ENCODE measurements at regions not wholly inside any gene's neighbourhood (a gene's known extent, or its start where the extent isn't known, plus 50 kb on each side); places are given as distances from the start of the nearest gene placed in this dataset.

DNA sequence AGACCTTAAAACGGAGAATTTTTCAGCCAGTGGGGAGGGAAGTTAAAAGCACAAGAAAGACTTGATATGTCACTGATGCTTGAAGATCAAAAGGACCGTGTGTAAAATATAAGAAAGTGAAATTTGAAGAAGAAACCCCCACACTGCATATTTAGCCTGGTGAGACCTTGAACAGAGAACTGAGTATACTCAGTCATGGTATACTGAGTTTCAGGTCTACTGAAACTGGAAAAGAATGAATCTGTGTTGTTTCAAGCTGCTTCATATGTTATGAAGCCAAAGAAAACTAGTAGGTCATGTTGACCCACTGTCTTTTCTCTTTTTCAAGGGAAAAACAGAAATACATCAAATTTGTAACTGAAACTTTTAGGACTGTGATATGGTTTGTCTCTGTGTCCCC, 443.8 kb upstream of the GJE1 start:
- DNase-seq (ENCODE audit: low read depth in 2 of 3, low spot score in 2 of 3) = no peak

DNA sequence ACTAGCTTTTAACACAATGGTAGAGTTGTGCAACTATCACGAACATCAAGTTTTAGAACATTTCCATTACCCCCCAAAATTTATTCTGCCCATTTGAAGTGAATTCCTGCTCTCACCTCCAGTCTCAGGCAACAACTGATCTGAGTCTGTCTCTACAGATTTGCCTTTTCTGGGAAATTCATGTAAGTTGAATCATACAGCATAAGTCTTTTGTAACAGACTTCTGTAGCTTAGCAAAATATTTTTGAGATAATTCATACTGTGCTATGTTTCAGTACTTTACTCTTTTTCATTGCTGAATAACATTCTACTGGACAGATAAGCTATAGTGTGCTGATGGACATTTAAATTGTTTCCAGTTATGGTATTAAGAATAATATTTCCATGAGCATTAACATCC, 447.3 kb upstream of the GJE1 start:
- no peak for DNase-seq (ENCODE audit: low read depth in 2 of 3, low spot score in 2 of 3)

DNA sequence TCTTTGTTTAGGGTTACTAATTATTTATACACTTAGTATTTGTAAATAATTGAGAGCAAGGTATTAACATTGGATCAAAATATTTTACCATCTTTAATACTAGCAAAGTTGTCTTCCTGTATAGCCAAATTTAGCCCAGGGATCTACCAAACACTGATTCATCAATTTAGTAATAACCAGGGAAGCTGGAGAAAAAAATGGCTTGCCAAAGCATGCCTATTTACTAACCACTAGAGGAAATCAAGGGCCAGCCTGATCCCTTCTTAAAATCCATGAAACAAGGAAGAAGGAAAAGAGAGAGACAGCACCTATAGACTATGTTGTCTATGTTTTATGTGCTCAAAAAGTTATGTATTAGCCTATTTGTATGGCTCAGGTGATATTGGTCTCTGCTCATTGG, 450.3 kb upstream of the GJE1 start:
- DNase-seq (ENCODE audit: low read depth in 2 of 3, low spot score in 2 of 3) = no peak

DNA sequence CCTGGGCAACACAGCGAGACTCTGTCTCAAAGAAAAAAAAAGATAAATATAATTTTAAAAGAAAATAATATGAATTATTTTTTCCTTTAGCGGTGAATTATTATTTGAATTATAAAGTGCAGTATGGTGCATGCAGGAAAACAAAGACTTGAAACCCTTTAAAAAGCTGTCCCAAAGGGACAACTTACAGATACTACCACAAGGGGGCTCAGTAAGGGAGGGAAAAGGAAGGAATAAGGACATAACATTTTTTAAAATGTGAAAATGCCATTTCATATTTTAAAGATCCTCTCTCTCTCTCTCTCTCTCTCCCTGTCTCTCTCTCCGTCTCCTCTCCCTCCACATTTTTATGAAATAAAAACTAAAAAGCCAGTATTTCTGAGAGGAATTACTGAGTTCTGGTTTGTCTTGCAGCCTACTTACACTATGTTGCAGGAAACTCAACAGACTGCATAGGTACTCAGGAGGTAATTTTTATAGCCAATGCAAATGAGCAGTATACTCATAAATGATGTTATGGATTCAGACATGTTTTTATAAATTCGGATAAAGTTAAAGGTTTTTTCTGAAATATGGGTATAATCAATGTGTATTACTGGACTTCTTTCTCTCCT, 455.0 kb upstream of the GJE1 start:
- no peak for DNase-seq (ENCODE audit: low read depth in 2 of 3, low spot score in 2 of 3)

DNA sequence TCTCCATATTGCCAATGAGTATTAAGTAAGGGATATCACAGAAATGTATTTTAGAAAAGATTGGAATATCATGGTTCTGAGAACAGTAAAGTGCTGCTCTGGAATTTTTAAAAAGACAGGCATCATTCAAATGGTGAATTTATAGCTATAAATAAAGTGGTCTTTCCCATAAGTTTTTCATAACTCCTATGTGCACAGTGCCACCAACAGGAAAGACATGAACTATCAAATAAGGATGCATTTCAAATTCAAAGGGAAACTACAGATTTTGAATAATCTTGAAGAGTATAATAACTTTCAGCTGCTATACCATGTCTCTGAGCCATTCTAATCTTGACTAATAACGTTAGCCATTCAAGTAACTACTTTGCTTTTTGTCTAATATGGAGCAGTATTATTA, 456.8 kb upstream of the GJE1 start:
- no peak for DNase-seq (ENCODE audit: low read depth in 2 of 3, low spot score in 2 of 3)

DNA sequence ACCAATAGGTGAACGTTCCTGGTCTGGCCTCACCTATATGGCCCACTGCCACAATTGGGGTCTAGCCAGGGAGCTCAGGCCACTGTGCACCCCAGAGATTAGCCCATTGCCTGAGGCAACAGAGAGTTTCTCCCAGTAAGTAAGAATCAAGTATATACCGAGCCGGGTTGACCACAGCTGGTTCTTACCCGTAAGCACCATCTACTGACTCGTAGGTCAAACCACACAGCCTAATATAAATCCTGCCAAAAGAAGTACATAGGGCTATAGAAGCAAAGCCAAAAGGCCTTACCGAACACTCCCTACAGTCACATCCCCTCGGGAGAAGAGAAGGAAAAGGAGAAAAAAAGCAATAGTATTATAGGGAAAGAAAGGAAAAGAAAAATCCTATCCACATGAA, 463.6 kb upstream of the GJE1 start:
- no peak for DNase-seq (ENCODE audit: low read depth in 2 of 3, low spot score in 2 of 3)

DNA sequence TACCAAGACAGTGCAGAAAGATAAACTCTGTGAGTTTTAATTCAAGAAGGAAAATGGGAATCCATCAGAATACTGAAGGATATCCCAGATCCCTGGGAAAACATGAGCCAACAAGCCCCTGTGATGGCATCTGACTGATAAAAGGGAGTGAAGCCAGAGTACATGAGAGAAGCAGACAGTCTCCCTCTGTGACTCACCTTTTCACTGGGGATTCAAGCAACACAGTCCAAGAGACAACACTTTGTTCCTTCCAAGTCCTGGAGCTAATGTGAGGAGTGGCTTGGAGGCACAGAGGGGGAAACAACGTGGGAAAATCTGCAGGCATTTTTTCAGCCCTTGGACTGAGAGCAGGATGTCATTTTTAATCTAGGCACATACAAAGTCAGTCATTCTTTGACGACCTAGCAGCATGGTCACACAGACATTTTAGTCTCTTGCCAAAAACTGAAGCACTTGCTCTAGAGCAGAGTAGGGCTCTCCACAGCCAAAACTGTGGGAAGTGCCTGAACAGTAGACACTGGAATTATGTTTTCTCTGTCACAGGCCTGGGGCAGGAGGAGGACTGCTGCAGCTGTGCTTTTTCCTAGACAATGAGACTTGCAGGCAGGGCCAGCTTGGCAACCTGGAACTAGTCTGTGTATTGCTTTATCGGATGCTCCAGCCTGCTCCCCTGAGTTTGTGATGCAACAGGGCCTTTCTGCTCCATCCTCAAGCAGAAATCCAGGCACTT, 465.0 kb upstream of the GJE1 start:
- DNase-seq (ENCODE audit: low read depth in 2 of 3, low spot score in 2 of 3) = no peak

DNA sequence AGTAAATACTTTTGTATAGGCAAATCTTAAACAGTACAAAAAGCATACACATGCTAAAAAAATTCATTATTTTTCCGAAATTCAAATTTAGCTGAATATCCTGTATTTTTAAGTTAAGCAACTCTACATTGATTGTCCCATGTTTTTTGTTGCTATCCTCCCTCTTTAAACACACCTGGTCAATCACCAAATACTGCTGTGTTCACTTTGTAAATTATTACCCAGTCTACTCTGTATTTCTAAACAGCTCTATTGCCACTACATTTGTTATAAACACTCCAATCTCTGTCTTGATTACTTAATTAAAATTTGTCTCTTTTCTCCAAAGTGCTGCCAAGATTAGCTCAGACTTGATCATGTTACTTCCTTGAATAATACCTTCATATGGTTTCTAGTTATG, 466.5 kb upstream of the GJE1 start:
- no peak for DNase-seq (ENCODE audit: low read depth in 2 of 3, low spot score in 2 of 3)

DNA sequence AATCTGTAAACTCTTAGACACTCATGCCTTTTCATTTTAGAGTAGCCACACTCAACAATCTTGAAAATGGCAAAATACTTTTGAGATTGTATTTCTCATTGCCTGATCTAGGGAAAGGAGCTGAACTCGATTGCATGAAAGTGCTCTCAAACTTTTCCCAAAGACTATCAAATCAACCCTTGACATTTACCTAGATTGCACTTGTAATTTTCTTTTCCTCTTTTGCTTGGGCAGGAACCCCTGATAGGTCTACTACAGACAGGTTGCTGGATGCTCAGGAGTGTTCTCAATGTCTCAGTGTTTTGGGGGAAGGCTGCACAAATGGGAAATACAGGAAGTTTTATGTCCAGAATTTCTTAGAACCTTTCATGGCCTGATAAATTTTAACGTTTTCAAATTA, 468.0 kb upstream of the GJE1 start:
- no peak for DNase-seq (ENCODE audit: low read depth in 2 of 3, low spot score in 2 of 3)

DNA sequence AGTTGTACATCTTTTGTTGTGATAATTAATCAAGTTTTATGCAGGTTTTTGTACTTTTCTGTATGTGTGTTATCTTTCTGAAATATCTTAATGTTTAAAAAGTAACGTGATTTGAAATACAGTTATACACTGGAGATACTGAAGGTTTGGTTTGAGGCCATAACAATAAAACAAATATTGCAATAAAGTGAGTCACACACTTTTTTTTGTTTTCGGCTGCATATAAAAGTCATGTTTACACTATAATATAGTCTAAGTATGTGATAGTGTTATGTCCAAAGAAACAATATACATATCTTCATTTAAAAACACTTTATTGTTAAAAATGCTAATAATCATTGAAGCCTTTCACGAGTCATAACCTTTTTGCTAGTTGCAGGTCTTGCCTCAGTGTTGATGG, 473.1 kb upstream of the GJE1 start:
- DNase-seq (ENCODE audit: low read depth in 2 of 3, low spot score in 2 of 3) = no peak

DNA sequence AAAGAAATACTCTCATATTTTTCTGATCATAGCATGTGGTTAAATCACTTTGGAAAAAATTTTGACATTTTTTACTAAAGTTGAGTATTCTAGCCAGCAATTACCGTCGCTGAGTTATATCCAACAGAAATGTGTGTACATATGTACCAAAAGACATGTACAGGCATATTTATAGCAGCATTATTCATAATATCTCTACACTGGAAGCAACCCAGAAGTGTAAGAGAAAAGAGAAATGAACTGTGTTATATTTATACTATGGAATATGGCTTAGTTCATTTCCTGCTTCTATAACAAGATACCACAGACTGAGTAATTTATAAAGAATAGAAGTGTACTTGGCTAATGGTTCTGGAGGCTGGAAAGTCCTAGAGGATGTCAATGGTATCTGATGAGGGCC, 474.0 kb upstream of the GJE1 start:
- no peak for DNase-seq (ENCODE audit: low read depth in 2 of 3, low spot score in 2 of 3)

DNA sequence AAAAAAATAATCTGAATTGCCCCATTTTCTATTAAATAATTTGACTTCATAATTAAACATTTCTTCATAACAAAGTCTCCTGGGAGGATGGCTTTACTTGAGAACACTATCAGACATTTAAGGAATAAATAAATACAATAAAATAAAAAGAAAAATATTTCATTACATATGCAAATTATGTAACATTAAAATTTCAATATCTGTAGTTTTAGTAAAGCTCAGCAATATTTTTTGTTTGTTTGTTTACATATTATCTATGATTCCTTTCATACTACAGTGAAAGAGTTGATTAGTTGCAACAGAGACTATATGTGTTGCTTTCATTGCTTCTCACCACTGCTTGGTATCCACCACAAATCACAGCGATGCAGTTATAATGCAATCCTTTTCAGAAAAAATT, 474.9 kb upstream of the GJE1 start:
- DNase-seq (ENCODE audit: low read depth in 2 of 3, low spot score in 2 of 3) = no peak

DNA sequence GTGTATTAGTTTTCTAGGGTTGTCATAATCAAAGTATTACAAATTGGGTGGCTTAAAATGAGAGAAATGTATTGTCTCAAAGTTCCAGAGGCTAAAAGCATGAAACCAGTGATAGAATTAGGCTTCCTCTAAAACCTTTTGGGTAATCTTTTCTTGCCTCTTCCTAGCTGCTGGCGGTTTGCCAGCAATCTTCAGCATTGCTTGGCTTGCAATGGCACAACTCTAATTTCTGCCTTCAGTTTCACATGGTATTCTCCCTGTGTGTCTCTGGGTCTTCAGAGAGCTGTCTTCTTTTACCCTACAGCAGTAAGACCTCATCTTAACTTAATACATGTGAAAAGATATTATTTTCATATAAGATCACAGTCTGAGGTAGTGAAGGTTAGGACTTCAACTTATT, 479.1 kb upstream of the GJE1 start:
- no peak for DNase-seq (ENCODE audit: low read depth in 2 of 3, low spot score in 2 of 3)

DNA sequence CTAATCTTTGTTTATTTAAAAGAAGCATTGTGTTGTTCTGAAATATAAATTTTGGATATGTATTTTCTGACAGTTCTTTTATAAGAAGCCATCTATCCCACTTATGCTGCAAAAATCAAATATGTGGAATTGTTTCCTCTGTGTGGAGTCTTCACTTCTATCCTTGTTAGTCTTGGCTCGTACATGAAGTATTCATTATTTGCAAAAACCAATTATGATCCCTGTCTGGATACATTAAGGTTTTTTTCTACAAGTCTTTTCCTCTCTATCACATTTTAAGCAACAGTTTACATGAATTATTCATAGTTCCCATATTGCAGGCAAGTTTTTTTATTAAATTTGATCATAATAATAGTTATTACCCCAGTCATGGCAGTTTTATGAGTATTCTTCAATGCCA, 490.8 kb upstream of the GJE1 start:
- no peak for DNase-seq (ENCODE audit: low read depth in 2 of 3, low spot score in 2 of 3)

DNA sequence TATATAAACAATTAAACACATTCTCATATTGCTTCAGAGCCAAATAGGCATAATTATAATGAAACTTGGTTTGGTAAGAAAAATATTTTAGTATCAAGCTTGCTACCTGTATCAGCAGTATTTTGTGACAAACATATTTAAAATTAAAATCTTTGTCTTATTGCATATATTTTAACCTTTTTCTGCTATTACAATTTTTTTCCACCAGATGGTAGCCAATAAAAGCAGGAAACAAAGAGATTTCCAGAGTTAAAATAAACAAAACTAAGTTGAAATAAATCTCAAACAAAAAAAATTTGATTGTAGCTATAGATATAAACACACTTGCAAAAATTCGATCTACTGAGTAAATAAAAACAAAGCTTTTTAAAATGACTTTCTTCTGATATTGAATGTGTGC, 491.3 kb upstream of the GJE1 start:
- no peak for DNase-seq (ENCODE audit: low read depth in 2 of 3, low spot score in 2 of 3)

DNA sequence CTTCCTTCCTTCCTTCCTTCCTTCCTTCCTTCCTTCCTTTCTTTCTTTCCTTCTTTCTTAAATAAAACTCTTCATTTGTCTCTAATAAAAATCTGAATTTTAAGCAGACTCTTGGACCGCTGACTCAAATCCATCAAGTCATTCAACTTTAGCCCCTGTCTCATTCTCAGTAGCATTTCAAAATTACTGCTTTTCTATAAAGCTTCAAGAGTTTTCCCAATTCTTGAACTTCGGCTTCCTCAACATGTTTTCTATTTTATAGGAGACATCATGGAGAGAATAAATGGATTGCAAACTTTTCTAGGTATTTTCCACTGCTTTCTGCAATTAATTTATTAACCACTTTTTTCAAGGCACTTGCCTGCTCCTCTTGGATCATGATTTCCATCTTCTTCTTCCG, 497.1 kb upstream of the GJE1 start:
- no peak for DNase-seq (ENCODE audit: low read depth in 2 of 3, low spot score in 2 of 3)

DNA sequence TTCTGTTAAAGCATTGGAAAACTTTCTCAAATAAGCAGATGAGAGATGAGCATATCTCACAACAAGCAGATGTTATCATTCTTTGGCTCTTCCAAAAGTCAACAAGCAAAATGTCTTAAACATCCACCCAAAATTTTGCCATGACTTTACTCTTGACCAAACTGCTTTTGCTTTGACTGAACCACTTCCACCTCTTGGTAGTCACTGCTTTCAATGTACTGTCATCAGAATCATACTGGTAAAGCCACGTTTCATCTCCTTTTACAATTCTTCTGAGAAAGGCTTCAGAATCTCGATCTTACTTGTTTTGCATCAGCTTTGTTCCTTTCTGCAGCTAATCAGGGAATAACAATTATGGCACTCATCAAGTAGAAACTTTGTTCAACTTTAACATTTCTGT, 498.5 kb upstream of the GJE1 start:
- no peak for DNase-seq (ENCODE audit: low read depth in 2 of 3, low spot score in 2 of 3)

DNA sequence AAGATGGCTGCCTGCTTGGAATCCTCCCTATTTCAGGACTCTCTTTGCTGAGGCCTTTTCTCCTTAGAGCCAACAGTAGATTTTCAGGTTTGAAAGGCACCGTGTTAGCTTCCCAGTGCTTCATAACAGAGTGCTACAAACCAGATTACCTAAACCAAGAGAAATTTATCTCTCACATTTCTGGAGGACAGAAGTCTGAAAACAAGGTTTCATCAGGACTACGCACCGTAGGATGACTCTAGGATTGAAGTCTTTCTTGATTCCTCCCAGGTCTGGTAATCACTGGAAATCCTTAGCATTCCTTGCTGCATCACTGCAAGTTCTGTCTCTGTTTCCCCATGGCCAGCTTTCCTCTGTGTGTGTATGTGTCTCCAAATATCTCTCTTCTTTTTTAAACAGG, 508.4 kb upstream of the GJE1 start:
- DNase-seq (ENCODE audit: low read depth in 2 of 3, low spot score in 2 of 3) = no peak

DNA sequence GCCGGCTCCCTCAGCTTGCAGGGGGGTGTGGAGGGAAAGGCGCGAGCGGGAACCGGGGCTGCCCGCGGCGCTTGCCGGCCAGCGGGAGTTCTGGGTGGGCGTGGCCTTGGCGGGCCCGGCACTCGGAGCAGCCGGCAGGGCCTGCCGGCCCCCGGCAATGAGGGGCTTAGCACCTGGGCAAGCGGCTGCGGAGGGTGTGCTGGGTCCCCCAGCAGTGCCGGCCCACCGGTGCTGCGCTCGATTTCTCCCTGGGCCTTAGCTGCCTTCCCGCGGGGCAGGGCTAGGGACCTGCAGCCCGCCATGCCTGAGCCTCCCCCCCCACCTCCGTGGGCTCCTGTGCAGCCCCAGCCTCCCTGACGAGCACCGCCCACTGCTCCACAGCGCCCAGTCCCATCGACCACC, 514.5 kb upstream of the GJE1 start:
- DNase-seq (ENCODE audit: low read depth in 2 of 3, low spot score in 2 of 3) = no peak

DNA sequence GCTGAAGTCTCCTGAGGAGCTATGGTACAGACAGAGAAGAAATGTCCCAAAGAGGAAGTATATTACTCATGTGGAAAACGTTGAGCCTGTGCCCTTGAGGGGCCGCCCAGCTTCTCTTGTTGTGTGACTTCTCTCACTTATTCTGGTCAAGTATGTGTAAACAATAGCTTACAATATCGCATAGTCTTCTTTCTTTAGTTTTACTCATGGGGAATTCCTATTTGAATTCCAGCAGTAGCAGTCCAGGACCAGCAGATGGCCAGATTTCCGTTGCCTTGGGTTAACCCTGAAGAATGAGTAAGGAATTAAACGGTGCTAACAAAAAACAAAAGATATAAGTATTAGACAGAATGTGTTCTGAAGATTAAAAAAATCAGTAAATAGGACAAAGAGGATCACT, 522.0 kb upstream of the GJE1 start:
- no peak for DNase-seq (ENCODE audit: low read depth in 2 of 3, low spot score in 2 of 3)

DNA sequence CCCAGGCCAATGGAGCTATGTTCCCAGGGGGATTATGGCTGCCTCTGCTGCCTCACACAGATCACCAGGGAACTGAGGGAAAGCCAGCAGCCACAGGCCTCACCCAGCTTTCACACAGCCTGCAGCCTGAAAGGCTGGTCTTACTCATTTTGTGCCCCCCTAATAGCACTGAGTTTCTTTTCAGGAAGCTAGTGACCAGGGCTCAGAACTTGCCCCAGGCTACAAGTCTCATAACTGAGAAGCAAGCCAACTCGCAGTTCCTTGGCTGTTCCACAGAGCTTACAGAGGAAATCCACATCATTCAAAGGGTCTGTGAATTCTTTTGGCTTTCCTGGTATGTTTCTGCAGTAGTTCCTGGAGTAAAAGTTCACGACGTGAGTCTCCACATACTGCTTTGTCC, 524.8 kb upstream of the GJE1 start:
- DNase-seq (ENCODE audit: low read depth in 2 of 3, low spot score in 2 of 3) = no peak

DNA sequence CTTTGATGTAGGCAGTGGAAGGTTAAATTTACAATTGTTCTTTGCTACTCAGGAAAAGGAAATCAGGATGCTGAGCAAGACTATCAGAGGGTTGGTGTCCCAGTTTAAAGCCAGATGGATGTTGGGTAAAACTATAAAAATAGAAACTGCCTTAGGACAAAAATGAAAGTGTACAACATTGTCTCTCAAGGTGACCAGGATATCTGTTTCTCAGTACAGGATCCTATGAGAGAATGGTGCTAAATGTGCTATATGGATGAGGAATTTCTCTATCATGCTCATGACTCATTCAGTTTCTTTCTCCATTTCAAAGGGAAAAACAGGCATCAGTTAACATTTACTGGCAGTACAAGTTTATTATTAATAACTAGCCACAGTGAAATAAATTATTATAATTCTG, 534.2 kb upstream of the GJE1 start:
- DNase-seq (ENCODE audit: low read depth in 2 of 3, low spot score in 2 of 3) = no peak

DNA sequence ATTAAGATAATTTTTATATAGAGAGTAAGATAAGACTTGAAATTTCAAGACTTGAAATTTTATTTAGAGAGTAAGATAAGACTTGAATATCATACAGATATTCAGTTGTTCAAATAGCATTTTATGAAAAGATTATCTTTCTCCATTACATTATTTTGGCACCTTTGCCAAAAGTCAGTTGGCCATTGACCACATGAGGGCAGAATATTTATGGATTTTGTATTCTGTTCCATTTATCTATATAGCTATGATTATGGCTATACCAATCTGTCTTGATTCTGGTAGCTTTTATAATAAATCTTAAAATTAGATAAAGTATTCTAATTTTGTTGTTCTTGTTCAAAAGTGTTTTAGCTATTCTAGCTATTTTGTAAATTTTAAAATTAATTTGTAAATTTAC, 537.9 kb upstream of the GJE1 start:
- DNase-seq (ENCODE audit: low read depth in 2 of 3, low spot score in 2 of 3) = no peak
